Liver (tissue), 8 donors: ENCODE measurements at regions not wholly inside any gene's neighbourhood (a gene's known extent, or its start where the extent isn't known, plus 50 kb on each side); places are given as distances from the start of the nearest gene placed in this dataset.

ENCODE experiments used
- DNase-seq: peaks from one replicate; pipeline ENCODE4 v3.0.0-alpha.2; 2017; ENCODE audit warnings: low spot score
- H3K27ac ChIP-seq, 2 donors: one replicate each; pipeline ENCODE4 v1.7.0; 2013; ENCODE audit warnings: inconsistent platforms in 2 of 2, low read length in 2 of 2, control low read depth in 1 of 2, low read depth in 1 of 2, mild to moderate bottlenecking in 1 of 2
- H3K27me3 ChIP-seq, 4 donors: one replicate each; pipeline versions ENCODE4 v1.6.1 to v1.7.0; 2013; ENCODE audit warnings: low read length in 3 of 4, inconsistent platforms in 1 of 4, mild to moderate bottlenecking in 1 of 4, moderate library complexity in 1 of 4; ENCODE audit not compliant: control insufficient read depth in 4 of 4, insufficient read depth in 4 of 4
- H3K36me3 ChIP-seq, 4 donors: one replicate each; pipeline versions ENCODE4 v1.6.1 to v1.7.0; 2013; ENCODE audit warnings: low read length in 3 of 4, mild to moderate bottlenecking in 3 of 4, low read depth in 1 of 4, moderate library complexity in 1 of 4; ENCODE audit not compliant: control insufficient read depth in 4 of 4, insufficient read depth in 3 of 4
- H3K4me1 ChIP-seq, 4 donors: one replicate each; pipeline versions ENCODE4 v1.6.1 to v1.7.0; 2013; ENCODE audit warnings: low read length in 3 of 4, mild to moderate bottlenecking in 3 of 4, moderate library complexity in 1 of 4; ENCODE audit not compliant: control insufficient read depth in 4 of 4, insufficient read depth in 4 of 4
- H3K4me3 ChIP-seq, 3 donors: one replicate each; pipeline versions ENCODE4 v1.6.1 to v1.7.0; 2013; ENCODE audit warnings: low read length in 3 of 3, control low read depth in 1 of 3, low read depth in 1 of 3, mild to moderate bottlenecking in 1 of 3
- H3K9ac ChIP-seq, 2 donors: one replicate each; pipeline ENCODE4 v1.7.0; 2013; ENCODE audit warnings: low read length in 2 of 2, mild to moderate bottlenecking in 2 of 2, moderate library complexity in 2 of 2, control low read depth in 1 of 2, low read depth in 1 of 2
- H3K9me3 ChIP-seq, 4 donors: one replicate each; pipeline versions ENCODE4 v1.6.1 to v1.7.0; 2013; ENCODE audit warnings: low read length in 3 of 4; ENCODE audit not compliant: control insufficient read depth in 4 of 4
- ATF3 ChIP-seq: IDR thresholded peaks from 2 replicates; pipeline ENCODE4 v1.6.1; 2016; ENCODE audit warnings: antibody characterized with exemption
- CTCF ChIP-seq: fragments of 150-350 bp; IDR thresholded peaks from 2 replicates; pipeline ENCODE4 v1.5.1; 2017; ENCODE audit warnings: improper control_type of control experiment, low read depth, low read length; ENCODE audit not compliant: missing input control
- EGR1 ChIP-seq, 2 donors: IDR thresholded peaks; 2 replicates each; pipeline ENCODE4 v1.6.1; 2016 to 2018; ENCODE audit warnings: antibody characterized with exemption in 2 of 2, low read depth in 2 of 2
- FOXA1 ChIP-seq: IDR thresholded peaks from 2 replicates; pipeline ENCODE4 v1.6.1; 2016; ENCODE audit warnings: antibody characterized with exemption
- FOXA2 ChIP-seq: IDR thresholded peaks from 2 replicates; pipeline ENCODE4 v1.6.1; 2016; ENCODE audit warnings: antibody characterized with exemption
- GABPA ChIP-seq, 2 donors: IDR thresholded peaks in 1 of 2; conservative IDR thresholded peaks in 1 of 2; 2 replicates each; pipeline ENCODE4 v1.6.1; 2016; ENCODE audit warnings: antibody characterized with exemption in 2 of 2, mild to moderate bottlenecking in 1 of 2, moderate library complexity in 1 of 2
- HNF4A ChIP-seq, 2 donors: conservative IDR thresholded peaks; 2 replicates each; pipeline ENCODE4 v1.6.1; 2016; ENCODE audit warnings: antibody characterized with exemption in 2 of 2, mild to moderate bottlenecking in 2 of 2
- HNF4G ChIP-seq: IDR thresholded peaks from 2 replicates; pipeline ENCODE4 v1.6.1; 2016; ENCODE audit warnings: antibody characterized with exemption
- JUND ChIP-seq, 2 donors: IDR thresholded peaks; 2 replicates each; pipeline ENCODE4 v1.6.1; 2016; ENCODE audit warnings: antibody characterized with exemption in 2 of 2
- NR2F2 ChIP-seq: IDR thresholded peaks from 2 replicates; pipeline ENCODE4 v1.6.1; 2016; ENCODE audit warnings: antibody characterized with exemption
- RAD21 ChIP-seq, 2 donors: IDR thresholded peaks; 2 replicates each; pipeline ENCODE4 v1.6.1; 2016; ENCODE audit warnings: antibody characterized with exemption in 2 of 2, mild to moderate bottlenecking in 2 of 2
- REST ChIP-seq: IDR thresholded peaks from 2 replicates; pipeline ENCODE4 v1.6.1; 2016; ENCODE audit warnings: antibody characterized with exemption, mild to moderate bottlenecking
- RXRA ChIP-seq, 2 donors: IDR thresholded peaks; 2 replicates each; pipeline ENCODE4 v1.6.1; 2017 to 2018; ENCODE audit warnings: antibody characterized with exemption in 2 of 2, mild to moderate bottlenecking in 1 of 2
- SP1 ChIP-seq: IDR thresholded peaks from 2 replicates; pipeline ENCODE4 v1.6.1; 2018; ENCODE audit warnings: antibody characterized with exemption, mild to moderate bottlenecking
- TAF1 ChIP-seq: conservative IDR thresholded peaks from 2 replicates; pipeline ENCODE4 v1.6.1; 2016; ENCODE audit warnings: antibody characterized with exemption, mild to moderate bottlenecking
- YY1 ChIP-seq: IDR thresholded peaks from 2 replicates; pipeline ENCODE4 v1.6.1; 2016; ENCODE audit warnings: antibody characterized with exemption, mild to moderate bottlenecking
- ZBTB33 ChIP-seq: IDR thresholded peaks from 2 replicates; pipeline ENCODE4 v1.6.1; 2016; ENCODE audit warnings: antibody characterized with exemption
- WGBS: extraction: QIAGEN DNeasy Blood & Tissue Kit; methylation state at CpG from one replicate; pipeline ENCODE4 v1.1.7; 2013; 5-methylcytosine and 5-hydroxymethylcytosine counted together
- TF ChIP-seq, protein P1 (sequence below): IDR thresholded peaks from 2 replicates; pipeline ENCODE4 v1.6.1; 2016; ENCODE audit warnings: antibody characterized with exemption
- donor health status: healthy.
- donor health status: healthy.
- donor health status: healthy.
- donor health status: healthy.
- donor health status: healthy.

- no peak for DNase-seq
- H3K9me3 ChIP-seq, result no peaks in the 10 kb centered on the region
- no peaks in the 10 kb centered on the region for H3K4me1 ChIP-seq
- WGBS, result 94% methylated on average over 4 of the region's 4 CpGs
- H3K27me3 ChIP-seq, result no peaks in the 10 kb centered on the region
- TF ChIP-seq FOXA2, result no peak
- TF ChIP-seq FOXA1, result no peak
- no peak for TF ChIP-seq NR2F2
- no peak for TF ChIP-seq ATF3
- TF ChIP-seq RXRA (IDR thresholded peaks at IDR 0.05), result no peak
- no peak for TF ChIP-seq GABPA (IDR thresholded peaks at IDR 0.05 in 1 of 2, conservative IDR thresholded peaks at IDR 0.05 in 1 of 2)
- TF ChIP-seq SP1, result no peak
- no peak for TF ChIP-seq RAD21 (IDR thresholded peaks at IDR 0.05)
- TF ChIP-seq CTCF, result no peak
- no peak for TF ChIP-seq JUND (IDR thresholded peaks at IDR 0.05)
- no peak for TF ChIP-seq EGR1 (IDR thresholded peaks at IDR 0.05; ENCODE audit: low read depth in 2 of 2)
- TF ChIP-seq, protein P1, sequence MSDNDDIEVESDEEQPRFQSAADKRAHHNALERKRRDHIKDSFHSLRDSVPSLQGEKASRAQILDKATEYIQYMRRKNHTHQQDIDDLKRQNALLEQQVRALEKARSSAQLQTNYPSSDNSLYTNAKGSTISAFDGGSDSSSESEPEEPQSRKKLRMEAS, result no peak
- TF ChIP-seq TAF1, result no peak
- no peak for TF ChIP-seq HNF4G
- TF ChIP-seq YY1, result no peak
- no peak for TF ChIP-seq REST
- no peak for TF ChIP-seq ZBTB33
- TF ChIP-seq HNF4A (conservative IDR thresholded peaks at IDR 0.05), result no peak
- no peaks in the 10 kb centered on the region for H3K36me3 ChIP-seq
- H3K4me3 ChIP-seq, result no peak overlapping the region
- no peak overlapping the region for H3K27ac ChIP-seq
- H3K9ac ChIP-seq, result no peak overlapping the region
Measured at GRCh38 chr5:158569534-158569933, 530.2 kb downstream of the EBF1 start.
